Skin epidermis (tissue), 12 donors: ENCODE measurements at regions not wholly inside any gene's neighbourhood (a gene's known extent, or its start where the extent isn't known, plus 50 kb on each side); places are given as distances from the start of the nearest gene placed in this dataset.

Source experiments
- H3K27ac ChIP-seq, 21 experiments: fragments of 200-600 bp; sonication (generic) in 11 of 21; one replicate each; pipeline ENCODE4 v1.5.0; 2020; ENCODE audit warnings: mild to moderate bottlenecking in 3 of 21, inconsistent platforms in 2 of 21, moderate library complexity in 2 of 21
- H3K4me3 ChIP-seq, 7 experiments: fragments of 200-600 bp; sonication (generic) in 2 of 7; one replicate each; pipeline ENCODE4 v1.5.0; 2020; ENCODE audit warnings: inconsistent platforms in 2 of 7, mild to moderate bottlenecking in 2 of 7, moderate library complexity in 1 of 7

DNA sequence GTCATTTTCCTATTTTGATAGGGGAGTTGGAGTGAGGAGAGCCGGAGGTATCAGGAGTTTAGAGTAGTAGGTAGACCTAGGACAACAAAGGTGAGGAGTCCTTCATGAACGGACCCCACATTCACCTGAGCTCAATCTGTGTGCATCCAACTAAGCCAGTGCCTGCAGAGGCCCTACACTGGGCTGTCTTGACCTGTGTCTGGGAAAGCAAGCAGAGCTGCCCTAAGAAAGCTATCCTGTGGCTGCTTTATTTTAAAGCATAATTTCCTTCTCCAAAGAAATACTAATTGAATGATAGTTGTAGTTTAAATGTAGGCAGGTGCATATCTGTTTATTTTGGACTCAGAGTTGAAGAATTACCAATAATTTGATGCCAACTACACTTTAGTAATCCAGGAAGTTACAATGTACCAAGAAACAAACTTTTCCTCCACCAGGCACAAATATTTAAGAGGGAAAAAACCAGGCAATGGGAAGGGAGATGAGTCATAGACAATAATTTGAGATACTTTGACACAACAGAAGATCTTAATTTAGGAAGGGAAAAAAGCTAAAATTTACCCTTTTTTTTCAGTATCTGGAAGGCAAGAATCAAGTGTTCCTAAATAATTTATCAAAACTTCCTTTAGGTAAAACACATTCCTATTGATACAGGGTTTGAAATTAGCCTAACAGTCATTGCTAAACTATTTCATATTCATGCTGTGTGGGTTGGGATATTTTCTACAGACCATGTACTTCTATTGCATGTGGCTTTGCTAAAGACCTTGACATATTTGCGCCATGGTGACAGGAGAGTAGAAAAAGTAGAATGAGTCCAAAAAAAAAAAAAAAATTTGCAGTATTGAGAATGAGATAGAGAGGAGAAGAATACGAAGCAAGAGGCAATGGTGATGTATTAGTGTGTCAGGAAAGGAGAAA lies 376.6 kb upstream of the TUSC1 start:
- H3K27ac ChIP-seq: no peak overlapping the region

DNA sequence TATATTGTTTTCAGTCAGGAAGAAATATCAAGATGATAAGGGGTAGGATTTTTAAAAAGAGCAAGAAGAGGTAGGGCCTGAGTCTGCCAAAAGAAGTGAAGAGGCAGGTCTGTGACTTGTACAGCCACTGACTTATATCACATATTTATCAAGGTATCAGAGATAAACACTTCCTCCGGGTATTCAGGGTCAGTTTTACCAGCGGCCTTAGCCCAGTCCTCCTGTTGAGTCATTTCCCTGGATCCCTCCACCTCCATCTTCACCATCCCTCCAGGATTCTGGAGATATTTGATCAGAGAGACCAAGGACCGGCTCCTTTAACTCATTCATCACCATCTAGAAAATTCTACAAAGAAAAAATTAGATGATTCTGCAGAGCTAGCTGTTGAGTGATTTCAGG lies 375.7 kb upstream of the TUSC1 start:
- H3K4me3 ChIP-seq: no peak overlapping the region
- no peak overlapping the region for H3K27ac ChIP-seq

More for the DNA sequence above, 376.6 kb upstream of the TUSC1 start:
- H3K4me3 ChIP-seq: no peak overlapping the region

DNA sequence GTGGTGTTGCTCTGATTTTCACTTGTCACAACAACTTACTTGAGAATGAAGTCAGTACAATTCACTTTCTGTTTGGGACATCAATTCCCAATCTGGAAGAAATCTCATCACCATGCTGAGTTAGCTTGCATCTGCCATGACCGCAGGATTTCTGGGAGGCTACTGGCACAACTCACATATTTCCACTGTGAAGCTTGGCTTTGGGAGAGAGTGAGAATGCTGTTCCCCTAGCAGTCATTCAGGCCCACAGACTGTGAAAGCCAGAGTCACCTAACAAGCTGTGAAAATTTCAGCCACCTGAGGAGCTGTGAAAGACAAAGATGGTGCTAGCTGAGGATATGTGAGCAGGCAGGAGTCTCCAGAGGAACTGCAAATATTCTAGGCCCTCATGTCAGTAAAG lies 365.2 kb upstream of the TUSC1 start:
- no peak overlapping the region for H3K27ac ChIP-seq
- H3K4me3 ChIP-seq: no peak overlapping the region

DNA sequence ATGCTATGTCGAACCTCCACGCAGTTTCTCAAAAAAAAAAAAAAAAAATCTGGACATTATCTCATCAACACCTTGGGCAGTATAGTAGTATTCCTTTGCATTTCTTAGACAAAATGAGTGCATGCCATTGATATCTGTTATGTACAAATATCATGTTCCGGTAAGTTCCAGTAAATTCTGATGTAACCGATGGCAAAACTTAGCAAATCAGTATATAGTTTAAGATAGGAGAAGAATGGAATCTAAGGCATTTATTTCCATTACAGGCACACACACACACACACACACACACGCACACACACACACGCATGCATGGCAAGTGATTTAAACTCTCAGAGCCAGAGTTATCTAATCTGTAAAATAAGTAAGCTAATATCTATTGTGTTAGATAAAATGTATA lies 356.5 kb upstream of the TUSC1 start:
- Histone ChIP-seq H3K4me3 (no peak overlapping the region), H3K27ac (no peak overlapping the region)

DNA sequence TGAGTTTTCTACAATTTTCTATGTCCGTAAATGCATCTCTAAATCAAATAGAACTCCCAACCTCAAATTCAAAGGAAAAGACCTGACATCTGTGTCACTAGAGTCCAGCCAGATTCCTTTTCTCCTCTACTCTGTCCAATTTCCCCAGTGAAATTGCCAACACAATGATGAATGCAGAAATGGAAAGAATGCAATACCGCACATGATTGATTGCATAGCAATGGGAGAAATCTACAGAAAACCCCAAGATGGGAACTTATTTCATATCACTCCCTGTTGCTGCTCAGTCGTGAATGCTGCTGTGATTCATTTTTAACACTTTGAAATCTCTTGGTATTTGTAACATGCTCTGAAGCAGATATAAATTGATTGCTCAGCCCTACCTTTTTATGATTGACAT lies 355.1 kb upstream of the TUSC1 start:
- H3K27ac ChIP-seq: no peak overlapping the region
- no peak overlapping the region for H3K4me3 ChIP-seq

DNA sequence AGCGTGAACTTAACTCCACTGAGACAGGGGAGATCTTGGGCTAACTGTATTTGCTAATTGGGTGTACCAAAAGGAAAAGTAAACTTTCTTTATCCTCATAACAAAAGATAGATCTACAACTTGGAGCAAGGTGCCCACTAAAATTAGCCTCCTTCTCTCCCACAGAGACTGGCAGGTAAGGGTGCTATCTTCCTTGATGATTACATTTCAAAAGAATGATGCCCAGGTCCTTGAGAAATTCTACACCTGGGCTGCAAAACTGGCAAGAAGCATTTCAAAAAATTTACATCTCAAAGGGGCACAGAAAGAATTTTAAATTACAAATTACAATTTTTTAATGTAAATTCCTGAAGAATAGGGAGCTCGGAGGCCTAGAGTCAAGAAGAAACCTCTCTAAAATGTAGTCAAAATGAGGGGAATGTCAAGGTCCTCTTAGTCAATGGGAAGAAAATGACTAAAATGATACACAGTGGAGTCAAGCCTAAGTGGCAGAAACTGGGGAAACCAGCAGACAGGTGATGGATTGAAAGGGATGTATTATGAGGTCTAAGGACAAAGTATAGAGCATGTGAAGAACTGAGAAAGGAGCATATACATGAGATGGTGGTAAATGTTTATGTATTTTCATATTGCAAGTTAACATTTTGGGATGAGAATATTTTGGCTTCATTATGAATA lies 348.3 kb upstream of the TUSC1 start:
- no peak overlapping the region for H3K27ac ChIP-seq

DNA sequence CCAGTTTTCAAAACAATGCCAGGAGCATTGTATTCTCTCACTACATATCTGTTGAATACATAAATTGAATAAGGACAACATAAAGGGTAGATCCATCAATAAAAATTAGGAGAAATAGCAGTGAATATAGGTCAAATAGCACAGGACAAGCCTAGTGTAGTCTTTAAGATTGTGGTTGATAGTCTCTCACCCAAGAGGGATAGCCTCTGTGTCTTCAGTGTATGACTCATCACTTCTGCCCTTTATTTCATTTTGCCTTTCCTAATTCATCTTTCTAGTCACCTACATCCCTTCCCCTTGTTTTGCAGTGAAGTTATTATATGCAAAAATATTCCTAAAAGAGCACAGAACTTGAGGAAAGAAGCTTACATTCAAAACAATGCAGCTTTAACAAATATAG lies 335.0 kb upstream of the TUSC1 start:
- Histone ChIP-seq H3K4me3 (no peak overlapping the region), H3K27ac (no peak overlapping the region)

More for the DNA sequence above, 348.3 kb upstream of the TUSC1 start:
- no peak overlapping the region for H3K4me3 ChIP-seq

DNA sequence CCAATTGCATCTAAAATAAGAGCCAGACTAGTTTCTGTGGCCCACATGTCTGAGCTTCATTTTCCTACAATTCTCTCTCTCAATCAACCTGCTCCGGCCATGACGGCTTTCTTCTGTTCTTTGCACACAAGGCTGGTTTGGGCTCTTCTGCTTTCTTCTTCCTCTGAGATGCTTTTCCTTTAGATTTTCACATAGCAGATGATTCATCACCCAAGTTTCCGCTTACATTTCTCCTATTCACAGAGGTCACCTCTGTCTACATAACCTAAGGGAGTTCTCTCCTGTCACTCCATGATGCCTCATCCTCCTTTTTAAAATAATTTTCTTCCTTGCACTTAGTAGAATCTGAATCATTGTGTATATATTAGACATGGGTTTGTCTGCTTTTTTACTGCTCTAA lies 334.6 kb upstream of the TUSC1 start:
- Histone ChIP-seq H3K27ac (no peak overlapping the region), H3K4me3 (no peak overlapping the region)

DNA sequence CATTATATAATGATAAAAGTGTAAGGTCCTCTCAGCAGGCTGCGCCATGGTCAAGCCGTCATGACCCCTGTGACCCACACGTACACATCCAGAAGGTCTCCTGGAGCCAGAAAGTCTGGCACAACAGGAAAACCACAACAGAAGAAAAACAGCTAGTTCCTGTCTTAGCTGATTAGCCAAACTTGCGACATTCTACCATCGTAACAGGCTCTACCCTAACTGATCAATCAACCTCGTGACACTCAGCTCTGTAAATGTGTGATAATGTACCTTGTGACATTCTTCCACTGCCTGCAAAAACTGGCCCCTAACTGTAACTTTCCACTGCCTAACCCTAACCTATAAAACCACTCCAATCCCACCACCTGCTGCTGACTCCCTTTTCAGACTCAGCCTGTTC lies 316.4 kb upstream of the TUSC1 start:
- Histone ChIP-seq H3K27ac (no peak overlapping the region), H3K4me3 (no peak overlapping the region)

DNA sequence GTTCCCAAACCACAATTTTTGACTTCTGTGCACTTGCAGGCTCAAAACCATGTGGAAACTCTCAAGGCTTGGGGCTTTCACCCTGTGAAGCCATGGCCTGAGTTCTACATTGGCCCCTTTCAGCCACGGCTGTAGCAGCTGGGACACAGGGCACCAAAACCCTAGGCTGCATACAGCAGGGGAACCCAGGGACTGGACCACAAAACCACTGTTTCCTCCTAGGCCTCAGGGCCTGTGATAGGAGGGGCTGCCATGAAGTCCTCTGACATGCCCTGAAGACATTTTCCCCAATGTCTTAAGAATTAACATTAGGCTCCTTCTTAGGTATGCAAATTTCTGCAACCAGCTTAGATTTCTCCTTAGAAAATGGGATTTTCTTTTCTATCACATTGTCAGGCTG lies 312.1 kb upstream of the TUSC1 start:
- Histone ChIP-seq H3K4me3 (no peak overlapping the region), H3K27ac (no peak overlapping the region)

DNA sequence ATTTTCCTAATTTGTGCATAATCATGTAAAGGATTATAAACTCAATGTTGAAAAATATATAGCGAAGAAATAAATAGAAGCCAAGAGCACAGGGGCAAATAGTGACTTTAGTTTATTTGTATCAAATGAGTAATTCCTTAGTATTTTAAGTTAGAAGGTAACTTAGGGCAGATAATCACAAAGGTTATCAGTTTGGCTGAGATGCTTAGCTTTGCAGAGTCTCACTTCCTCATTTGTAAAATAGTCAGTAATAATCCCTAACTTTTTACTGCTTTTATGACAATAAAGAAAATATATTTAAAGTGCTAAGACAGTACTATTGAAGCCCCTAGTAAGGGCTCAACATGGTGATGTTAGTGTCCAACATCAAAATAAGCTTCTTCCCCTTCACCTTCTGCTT lies 297.4 kb upstream of the TUSC1 start:
- no peak overlapping the region for H3K27ac ChIP-seq

DNA sequence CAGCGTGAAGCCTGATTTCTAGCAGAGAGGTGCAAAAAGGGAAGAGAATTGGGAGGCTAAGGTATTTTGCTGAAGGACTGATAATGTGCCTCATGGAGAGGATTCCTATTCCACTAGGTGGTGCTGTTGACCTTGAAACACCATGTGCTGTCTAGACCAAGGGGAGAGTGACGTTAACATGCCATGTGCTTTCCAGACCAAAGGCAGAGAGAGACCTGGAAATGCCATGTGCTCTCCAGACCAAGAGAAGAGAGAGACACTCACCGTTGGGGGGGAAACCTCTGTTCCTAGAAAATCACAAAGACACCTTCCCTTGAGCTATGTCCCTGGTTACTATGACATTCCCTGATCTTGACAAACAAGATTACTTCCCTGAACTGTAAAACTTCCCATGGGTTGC lies 286.0 kb upstream of the TUSC1 start:
- H3K27ac ChIP-seq: no peak overlapping the region
- H3K4me3 ChIP-seq: no peak overlapping the region

More for the DNA sequence above, 297.4 kb upstream of the TUSC1 start:
- no peak overlapping the region for H3K4me3 ChIP-seq

DNA sequence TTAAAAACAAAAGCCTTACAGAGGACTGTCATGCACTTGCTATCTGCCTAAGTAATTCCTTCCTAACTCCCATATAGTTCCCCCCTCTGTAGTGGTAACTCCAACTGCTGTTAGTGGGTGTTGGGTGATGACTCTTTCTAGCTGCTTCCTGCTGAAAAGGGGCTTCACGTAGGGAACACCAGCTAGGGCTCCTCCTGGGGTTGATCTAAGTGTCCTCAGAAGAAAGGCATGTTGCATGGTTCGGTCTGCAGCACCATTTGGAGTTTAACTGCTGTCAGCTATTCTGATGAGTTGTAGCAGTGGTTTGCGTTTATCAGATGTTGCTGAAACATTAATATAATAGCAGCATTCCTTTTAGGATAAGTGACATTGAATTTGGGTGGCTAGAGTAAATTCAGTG lies 281.9 kb upstream of the TUSC1 start:
- no peak overlapping the region for H3K27ac ChIP-seq
- no peak overlapping the region for H3K4me3 ChIP-seq

DNA sequence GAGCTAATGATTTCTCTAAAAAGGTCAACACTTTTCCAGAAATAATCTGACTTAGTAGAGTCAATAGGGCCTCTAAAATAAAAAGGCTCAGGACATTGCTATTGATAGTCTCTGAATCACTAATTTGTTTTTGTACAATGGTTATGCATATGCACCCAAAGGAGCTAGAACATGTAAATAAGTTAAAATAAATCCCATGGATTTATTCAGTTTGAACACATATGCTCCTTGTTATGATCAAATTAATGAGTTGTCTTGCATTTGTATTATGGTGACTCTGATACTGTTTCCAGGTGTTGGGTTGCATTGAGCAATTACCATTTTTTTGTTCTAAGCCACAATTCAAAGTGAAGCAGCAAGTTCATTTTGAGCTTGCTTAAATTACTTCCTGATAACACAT lies 276.0 kb upstream of the TUSC1 start:
- Histone ChIP-seq H3K4me3 (no peak overlapping the region), H3K27ac (no peak overlapping the region)

DNA sequence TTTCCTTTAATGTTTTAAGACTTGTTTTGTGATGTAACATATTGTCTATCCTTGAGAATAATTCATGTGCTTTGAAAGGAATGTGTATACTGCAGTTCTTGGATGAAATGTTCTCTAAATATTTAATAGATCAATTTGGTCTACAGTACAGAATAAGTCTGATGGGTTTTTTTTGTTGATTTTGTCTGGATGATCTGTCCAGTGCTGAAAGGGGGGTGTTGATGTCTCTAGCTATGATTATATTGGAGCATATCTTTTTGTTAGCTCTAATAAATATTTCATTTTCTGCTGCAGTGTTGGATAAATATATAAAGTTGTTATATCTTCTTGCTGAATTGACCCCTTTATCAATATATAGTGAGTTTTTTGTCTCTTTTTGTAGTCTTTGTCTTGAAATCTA lies 269.9 kb upstream of the TUSC1 start:
- Histone ChIP-seq H3K27ac (no peak overlapping the region), H3K4me3 (no peak overlapping the region)

DNA sequence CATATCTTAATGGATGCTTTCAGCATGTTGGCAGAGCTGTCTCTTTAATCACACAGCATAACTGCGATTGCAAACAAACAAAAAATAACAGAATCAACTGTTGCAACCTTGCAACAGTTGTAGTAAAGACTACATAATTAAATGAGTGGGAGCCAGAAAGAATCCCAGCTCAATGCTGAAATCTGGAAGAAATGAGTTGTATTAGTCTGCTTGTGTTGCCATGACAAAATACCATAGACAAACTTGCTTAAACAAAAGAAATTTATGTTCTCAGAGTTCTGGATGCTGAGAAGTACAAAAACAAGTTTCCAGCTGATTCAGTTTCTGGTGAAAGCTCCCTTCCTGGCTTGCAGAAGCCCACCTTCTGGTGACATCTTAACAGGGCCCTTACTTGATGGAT lies 260.9 kb upstream of the TUSC1 start:
- no peak overlapping the region for H3K27ac ChIP-seq
- H3K4me3 ChIP-seq: no peak overlapping the region

DNA sequence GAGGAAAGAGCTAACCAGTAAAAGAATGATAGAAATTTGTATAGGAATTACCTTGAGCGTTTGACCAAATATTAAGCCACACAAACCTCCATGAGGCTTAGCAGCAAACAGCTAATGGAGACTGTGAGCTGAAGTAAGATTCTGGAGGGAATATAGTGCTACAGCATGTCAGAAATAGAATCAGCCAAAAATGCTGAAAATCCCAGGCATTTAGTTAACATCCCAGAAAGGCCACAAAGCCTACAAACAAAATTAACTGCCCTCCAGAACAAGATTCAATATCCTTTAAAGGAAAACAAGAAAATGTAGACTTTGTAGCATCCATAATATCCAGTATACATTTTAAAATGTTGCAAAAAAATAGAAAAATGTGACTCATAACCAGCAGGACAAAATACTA lies 257.8 kb upstream of the TUSC1 start:
- Histone ChIP-seq H3K4me3 (no peak overlapping the region), H3K27ac (no peak overlapping the region)

DNA sequence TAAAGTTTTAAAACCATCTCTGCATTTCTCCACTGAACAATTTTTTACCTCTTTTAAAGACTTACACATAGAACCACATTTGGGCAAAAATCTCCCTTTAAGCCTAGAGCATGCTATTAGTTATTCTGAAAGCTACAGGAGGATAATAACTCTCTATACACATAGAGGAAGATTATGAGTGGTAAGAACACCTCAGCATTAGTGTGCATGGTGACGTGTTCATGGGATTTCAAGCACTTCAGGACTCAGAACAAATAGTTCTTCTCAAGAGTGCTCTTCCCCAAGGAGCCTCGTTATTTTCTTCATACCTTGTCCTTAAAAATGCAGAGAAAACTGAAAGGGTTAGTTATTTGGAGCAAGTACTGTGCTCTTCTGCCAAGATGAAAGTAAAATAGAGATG lies 256.9 kb upstream of the TUSC1 start:
- H3K27ac ChIP-seq: no peak overlapping the region
- no peak overlapping the region for H3K4me3 ChIP-seq

DNA sequence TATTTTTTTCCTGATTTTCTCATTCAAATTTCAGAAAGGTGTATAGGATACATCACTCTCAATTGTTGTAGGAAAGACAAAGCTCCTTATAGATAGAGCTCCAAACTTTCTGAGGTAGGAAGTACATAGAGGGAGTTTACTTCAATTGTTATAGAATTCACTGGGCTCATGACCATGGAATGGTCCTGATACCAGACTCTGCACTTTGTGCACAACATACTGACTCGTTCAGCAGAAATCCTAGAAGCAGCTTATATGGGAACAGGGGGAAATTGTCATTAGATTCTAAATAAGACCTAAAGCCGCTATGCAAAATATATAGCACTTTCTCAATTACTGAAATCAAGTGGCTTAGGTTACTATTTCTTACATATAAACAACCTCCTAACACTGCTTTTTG lies 240.5 kb upstream of the TUSC1 start:
- H3K27ac ChIP-seq: no peak overlapping the region
- no peak overlapping the region for H3K4me3 ChIP-seq

DNA sequence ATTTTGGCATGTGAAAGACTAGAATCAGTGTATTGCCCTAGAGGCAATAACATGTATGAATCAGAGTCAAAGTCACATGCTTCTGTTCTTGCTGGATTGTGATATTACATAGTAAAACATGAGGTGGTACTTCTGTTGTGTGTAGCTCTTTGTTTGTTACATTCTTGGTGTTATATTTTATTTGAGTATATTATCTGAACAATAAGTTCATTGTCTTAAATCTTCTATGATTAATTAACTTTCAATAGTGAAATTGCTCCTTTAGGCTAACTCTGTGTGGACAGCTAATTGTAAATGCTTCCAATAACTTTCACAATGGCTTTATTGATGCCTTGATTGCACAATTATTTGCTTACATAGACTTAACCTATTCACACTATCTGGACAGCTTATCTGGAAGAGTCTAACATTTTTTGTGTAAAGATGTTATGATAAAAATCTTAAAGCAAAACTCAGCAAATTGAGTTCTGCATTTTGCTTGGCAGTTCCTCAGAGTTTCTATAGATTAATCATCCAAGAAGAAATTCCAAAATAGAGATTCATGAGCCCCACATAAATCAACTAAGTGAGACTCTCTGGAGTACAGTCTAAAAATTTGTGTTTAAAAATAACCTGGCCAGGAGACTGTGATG lies 239.6 kb upstream of the TUSC1 start:
- no peak overlapping the region for H3K4me3 ChIP-seq
- no peak overlapping the region for H3K27ac ChIP-seq

DNA sequence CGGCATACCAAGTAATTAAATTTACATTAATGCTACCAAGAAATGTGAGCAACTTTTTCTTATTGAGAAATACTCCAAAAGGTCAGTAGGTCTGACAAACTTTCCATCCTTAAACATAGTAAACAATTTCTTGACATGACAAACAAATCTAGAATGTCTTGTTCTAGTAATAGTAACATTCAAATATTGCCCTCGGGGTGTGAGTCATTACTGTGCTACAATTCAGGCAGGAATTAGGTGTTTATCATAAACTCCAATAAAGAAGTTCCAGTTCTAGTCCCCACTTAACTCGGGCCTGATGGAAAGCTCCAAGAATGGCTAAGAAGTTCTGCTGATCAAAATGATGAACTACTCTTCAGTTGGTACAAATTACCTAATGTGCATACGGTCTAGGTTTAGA lies 235.6 kb upstream of the TUSC1 start:
- no peak overlapping the region for H3K27ac ChIP-seq

More for the DNA sequence above, 235.6 kb upstream of the TUSC1 start:
- H3K4me3 ChIP-seq: no peak overlapping the region
